Cerebellar nuclear complex (tissue), 1 donor: ENCODE measurements at regions not wholly inside any gene's neighbourhood (a gene's known extent, or its start where the extent isn't known, plus 50 kb on each side); places are given as distances from the start of the nearest gene placed in this dataset.

ENCODE experiments used
- DNase-seq, 2 experiments: peaks; one replicate each; lab custom pipeline; 2025; lab: John Stamatoyannopoulos, UW

DNA sequence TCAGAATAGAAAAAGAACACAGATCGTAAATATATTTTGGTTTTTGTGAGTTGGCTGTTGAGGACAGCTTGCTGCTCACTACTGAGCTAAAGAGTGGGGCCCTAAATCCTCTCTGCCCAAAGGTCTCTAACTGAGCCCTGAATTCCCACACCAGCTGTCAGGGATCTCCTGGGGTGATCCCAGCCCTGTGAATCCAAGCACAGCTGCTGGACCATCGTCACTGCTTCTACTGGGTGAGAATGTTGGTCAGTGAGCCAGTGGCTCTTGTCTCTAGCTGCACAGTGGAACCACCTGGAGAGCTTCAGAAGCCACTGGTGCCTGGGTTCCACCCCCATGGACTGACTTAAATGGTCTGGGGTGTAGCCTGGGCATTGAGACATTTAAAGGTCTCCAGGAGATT, 90.5 kb upstream of the IL12A start:
- no peak for DNase-seq

DNA sequence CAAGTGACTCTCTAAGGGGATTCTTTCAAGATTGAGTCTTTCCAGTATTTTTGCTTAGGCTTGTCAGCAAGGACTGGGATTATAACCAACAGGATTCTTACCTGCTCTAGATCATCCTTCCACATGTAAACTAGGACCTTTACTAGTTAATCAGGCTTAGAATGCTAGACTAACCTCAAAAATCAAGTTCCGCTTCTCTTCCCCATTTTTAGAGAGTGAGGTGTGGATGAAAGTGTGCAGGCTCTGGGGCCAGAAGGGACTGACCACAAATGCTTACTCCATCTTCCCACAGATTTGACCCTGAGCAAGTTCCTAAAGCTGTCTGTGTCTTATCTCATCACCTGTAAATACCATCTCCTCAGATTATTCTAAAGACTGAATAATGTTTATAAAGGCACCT, 89.5 kb upstream of the IL12A start:
- no peak for DNase-seq

DNA sequence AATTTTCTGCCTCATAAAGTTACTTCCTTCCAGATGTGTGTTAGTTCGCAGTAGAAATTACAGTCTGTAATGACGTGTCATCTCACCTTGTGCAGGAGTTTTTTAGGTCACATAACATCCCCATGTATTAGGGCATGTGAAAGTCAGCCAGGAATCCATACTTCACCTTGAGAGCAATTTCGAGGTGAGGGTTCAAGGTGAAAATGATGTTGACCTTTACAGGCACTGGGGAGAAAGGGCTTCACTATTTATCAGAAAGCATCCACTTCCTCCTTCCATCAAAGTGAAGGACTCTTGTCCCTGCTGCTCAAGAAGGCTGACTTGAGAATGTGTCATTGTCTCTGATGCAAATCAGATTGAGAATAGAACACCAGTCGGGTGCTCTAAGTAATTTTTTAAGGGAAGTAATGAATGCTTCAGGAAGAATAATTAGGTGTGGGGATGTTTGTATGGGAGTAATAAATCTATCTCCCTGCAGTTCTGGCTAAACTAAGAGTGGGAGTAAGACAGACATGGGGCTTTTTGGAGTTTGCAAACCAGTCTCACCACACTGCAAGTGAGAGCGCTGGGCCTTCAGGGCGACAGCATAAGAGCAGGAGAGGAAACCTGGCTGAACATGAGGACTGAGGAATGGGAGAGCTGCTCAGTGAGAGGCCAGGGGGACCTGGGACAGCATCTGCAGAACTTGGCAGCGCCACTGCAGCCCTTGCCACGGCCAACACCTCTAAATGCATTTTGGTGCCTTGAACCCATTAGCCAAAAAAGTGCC, 85.9 kb upstream of the IL12A start:
- no peak for DNase-seq

DNA sequence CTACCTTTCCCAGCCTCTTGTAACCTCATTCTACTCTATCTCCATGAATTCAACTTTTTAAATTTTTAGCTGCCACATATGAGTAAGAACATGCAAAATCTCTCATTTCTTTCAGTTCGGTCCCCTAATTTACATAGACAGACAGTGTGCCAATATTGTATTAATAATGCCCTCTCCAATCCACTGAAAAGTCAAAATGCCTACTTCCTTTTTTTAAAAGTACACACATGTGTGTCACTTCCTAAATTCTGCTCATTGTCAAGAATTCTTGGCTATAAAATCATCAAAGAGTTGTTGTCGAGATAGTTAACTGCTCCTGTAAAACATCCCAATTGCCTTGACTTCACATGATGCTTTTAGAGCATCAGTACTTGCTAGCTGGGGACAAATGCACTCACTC, 84.2 kb upstream of the IL12A start:
- no peak for DNase-seq

DNA sequence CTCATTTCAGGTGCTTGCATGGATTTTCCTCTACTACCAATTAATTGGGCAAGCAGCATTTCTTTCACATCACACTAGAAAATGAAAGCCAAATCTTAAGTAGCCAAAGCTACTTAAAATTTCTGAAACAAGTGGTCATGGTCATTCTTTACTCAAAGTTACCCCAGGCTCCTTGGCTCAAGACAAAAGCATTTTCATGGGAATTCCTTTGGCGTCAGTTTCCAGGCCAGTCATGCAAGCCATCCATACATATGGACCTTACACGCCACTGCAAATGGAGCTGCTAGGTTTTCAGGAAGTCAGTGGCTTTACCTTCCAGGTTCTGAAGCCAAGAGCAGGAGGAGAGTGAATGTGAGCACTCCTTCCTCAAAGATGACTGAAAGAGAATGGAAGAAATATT, 83.7 kb upstream of the IL12A start:
- DNase-seq, result no peak

DNA sequence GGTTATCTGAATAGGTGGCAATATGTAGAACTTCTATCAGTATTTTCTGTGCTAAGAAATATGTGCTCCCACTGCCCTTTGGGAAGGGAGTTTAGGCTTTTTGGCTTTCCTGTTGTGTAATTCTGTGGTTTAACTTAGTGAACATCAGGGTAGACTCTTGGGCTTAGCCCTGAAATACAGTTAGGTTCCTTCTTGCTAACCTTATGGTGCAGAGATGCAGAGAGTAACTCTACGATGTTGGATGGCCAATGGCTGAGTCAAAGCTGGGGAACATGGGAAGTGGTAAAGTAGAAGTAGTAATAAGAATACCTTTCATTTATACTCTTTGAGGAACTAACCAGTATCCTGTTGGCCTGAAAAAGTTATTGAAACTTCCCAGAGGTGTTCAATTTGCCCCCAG, 80.8 kb upstream of the IL12A start:
- no peak for DNase-seq

DNA sequence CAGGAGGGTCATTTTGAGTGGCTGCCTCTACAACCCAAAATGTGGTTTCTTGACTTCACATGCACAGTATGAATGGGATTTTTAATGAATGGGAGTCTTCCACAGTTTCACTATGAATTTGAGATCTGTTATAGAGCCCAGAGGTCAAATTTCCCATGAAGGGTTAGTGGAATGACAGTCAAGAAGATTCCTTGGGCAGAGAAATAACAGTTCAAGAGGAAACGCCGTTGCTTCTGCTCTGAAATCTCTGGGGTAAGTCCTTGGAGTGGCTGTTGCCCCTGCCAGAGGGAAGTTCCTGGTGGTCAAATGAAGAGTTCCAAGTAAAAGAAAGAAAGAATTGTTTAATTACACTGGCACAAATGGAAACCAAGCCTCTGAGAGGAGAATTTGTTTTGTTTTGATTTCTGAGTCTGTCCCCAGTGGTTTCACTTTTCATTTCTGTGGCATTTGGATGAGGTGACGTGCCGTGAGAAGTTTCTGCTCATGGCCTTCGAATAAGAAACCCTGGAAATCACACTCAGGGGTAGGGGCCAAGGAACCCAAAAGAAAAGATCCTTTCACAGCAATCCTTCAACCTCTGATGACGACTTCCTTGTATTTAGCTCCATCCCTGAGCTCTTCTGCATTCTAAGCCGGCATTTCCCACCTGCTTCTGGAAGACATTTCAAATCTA, 77.5 kb upstream of the IL12A start:
- no peak for DNase-seq

DNA sequence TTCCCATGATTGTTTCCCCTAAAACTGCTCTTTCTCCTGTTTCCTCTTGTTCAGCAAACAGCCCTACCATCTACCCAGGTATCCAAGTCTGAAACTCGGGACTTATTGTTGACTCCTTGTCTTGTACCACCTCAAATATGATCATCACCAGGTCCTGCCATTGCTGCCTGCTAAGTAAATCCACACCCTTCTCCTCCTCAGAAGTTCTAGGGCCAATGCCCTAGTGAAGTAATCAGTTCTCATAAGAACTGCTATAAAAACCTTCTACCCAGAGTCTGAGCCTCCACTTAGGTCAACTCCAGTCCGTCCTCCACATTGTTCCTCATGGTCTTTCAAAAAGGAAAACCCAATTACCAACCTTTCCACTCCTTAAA, 77.0 kb upstream of the IL12A start:
- DNase-seq, result no peak

DNA sequence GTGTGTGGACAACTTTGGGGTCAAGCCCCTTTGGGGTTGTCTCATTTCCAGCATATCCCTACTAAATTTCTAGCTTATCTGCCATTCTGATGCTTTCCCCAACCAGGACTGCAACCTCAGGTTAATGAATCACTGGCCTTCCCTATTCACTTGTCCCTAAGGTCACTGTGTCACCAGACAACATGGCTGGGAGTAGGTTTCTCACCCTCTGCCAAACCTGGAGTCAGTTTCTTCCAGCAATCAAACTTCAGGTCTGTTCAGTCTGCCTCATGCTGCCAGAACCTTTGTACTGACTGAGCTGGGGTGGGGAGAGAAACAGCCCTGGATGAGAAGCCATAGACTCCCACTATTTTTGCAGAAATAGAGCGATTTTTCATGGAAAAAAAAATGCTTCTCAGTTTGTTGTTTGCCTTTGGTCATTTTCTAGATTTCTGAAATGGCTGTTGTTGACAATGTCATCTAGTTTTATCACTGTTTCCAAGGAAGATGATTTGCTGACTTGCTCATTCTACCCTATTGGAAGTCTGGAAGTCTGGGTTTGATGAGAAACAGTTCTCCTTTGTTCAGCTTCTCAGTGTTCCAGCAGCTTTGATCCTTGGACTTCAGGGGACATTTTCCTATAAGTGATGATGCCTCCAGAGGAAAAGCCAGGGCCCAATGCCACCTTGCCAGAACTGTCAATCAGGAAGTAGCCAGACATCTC, 74.8 kb upstream of the IL12A start:
- DNase-seq, result no peak

DNA sequence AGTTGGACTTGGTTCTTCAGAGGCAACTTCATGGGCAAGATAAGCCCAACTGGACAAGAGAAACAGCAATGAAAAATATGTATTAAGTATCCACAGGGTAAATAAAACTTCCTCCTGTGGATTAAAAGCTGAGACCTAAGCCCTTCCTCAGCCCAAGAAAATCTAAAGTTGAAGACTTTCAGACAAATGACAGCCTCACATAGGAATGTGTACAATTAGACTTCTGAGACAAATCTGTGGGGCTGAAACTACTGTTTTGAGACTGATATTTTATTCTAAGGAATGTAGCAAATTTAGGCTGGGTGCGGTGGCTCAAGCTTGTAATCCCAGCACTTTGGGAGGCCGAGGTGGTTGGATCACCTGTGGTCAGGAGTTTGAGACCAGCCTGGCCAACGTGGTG, 74.2 kb upstream of the IL12A start:
- DNase-seq, result no peak

DNA sequence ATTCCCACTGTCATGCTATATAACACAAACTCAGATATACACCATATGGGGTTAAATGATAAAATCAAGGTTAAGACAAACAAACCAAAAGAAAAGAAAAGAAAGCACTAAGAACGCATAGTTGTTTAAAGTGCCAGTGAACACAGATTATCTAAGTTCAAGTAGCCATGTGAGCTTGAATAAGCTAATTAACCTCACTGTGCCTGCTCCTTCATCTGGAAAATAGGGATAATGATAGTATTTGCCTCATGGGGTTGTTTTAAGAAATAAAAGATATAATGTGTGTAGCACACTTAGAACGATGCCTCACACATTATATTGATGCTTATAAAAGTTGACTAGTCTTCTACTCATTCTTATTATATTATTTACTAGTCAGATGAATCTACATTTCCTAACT, 72.6 kb upstream of the IL12A start:
- no peak for DNase-seq

DNA sequence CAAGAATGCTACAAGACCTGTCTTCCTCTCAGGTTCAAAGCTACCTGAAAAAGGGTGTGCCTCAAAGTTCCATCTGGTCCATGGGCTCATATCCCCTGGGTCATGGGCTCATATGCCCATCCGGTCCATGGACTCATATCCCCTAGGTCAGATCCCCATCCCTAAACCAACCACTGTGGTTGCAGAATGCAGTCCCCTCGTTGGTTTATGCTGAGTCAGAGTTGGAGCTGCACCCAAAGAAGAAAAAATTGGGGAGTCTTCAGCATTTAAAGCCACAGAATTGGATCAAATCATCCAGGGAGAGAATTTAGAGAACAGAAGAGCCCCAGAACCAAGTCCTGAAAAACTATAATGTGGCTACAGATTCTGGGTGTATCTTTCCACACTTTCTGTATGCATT, 71.5 kb upstream of the IL12A start:
- DNase-seq, result no peak

DNA sequence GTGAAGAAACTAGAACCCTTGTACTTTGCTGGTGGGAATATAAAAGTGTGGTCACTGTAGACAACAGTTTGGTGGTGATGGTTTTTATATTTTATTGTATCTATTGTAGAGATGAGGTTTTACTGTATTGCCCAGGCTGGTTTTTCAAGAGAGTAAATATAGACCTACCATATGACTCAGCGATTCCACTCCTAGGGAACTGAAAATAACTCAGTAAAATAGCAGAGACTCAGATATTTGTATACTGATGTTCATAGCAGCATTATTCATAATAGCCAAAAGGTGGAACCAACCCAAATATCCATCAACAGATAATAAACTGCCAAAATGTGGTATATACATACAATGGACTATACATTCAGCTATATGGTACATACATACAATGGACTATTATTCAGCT, 68.8 kb upstream of the IL12A start:
- DNase-seq, result no peak

DNA sequence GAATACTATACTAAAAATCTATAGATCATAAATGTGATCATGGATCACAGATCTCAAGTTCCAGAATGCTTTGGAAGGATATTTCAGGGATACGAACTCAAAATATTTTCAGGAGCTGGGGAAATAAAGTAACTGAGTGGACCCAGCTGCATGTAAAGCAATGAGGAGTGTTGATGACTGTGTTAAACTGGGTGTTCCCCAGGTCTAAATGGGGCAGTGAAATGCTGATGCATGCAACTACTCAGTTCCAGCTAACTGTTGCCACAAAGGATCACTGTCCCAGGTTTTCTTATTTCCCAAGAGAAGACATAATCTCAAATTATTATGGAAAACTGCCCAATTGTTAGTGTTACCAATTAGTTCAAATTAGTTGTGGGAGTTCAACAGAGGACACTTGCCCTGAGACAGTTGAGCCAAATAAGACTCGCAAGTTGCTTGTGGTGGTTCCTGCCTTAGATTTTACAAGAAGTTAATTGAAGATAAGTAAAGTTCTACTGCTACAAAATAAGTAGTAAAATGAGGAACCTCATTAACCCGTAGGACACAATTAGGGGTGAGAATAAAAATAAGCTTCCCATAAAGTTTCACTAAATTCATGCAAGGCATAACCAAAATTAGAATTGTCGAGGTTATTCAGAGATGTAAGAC, 66.3 kb upstream of the IL12A start:
- no peak for DNase-seq

DNA sequence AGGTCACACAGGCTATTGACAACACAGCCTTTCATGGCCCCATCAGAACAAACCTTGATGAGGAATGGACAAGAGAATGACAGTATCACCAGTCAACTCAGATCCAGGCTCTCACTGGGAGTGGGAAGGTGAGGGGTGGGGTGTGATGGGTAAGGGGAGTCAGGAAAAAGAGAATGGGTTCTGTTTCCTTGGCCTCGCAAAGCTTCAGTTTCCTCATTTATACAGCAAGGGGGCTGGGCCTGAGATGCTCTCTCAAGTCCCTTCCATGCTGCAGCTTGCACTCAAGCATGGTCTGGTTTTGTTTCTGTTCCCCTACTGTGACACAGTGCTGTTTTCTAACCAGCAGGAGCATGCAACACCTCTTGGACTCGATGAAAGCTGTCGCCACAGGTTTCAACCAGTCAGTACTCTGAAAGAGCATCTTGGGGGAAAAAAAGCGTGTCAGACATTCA, 65.7 kb upstream of the IL12A start:
- no peak for DNase-seq

DNA sequence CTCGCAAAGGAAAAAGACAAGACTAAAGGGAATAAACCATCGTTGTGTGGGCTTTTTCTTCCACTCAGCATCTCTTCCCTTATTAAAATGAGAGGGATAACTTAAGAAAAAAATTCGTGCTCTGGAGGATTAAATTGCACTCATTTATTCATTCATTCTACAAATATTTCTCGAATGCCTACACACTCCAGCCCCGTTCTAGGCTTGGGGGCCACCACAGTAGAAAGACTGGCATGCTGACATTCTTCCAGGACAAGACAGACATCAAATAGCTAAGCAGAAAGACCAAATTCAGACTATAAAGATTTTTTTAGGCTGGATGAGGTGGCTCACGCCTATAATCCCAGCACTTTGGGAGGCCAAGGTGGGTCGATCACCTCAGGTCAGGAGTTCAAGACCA, 65.3 kb upstream of the IL12A start:
- no peak for DNase-seq

DNA sequence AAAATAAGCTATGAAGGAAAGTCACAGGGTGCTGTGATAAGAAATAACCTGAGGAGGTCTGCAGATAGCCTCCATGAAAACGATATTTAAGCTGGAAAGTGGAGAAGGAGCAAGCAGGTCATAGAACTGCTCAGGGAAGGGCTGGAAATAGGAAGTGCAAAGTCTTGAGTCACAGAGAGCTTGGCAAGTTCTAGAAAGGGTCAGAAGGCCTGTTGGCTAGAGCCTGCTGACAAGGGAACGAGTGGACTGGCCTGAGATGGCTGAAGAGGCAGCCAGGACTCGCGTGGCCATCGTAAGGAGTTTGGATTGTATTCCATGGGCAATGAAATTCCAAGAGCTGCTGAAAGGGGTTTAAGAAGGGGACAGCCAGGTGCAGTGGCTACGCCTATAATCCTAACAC, 64.7 kb upstream of the IL12A start:
- no peak for DNase-seq

DNA sequence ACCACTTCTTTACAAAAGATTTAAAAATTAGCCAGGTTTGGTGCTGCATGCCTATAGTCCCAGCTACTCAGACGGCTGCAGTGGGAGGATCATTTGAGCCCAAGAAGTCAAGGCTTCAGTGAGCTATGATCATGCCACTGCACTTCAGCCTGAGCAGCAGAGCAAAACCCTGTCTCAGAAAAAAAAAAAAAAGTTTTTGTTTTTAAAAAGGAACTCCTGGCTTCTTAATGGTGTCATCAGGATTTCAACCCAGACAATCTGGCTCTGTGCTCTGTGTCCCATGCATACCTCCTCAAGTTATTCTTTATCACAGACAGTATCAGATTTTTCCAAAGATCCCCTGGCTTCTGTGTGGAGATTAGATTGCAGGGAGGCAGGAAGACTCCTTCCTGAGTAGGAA, 64.2 kb upstream of the IL12A start:
- DNase-seq, result no peak

DNA sequence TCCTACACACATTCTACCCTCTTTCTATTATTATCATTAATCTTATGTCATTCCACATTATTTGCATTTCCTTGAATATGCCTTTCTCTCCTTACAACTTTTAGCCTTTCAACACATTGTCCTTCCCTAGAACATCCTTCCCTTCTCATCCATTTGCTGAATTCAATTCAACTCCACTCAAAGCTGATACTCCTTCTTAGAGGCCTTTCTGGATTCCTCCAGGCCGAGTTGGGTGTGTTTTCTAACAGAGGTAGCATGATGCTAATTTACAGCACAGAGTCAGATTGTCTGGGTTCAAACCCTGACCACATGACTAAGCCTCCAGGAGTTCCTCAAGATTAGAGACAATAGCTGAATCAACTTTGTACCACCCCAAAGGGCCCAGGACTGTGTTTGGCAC, 63.4 kb upstream of the IL12A start:
- DNase-seq, result no peak

DNA sequence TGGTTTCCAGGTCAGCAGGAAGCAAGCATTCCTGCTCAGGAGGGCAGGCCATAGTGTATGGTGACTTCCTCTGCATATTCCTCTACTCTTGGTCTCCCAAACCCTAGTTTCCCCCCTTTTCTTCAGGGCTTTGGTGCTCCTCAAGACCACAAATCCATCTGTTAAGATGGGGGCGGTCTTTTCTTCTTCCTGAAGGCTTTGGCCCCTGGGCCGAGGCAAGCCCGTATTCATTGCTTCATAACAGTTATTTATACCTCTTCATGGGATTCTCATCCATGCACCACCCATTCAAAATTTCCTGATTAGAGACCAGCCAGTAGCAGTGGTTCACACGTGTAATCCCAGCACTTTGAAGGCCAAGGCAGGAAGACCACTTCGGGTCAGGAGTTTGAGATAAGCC, 62.1 kb upstream of the IL12A start:
- DNase-seq, result no peak

DNA sequence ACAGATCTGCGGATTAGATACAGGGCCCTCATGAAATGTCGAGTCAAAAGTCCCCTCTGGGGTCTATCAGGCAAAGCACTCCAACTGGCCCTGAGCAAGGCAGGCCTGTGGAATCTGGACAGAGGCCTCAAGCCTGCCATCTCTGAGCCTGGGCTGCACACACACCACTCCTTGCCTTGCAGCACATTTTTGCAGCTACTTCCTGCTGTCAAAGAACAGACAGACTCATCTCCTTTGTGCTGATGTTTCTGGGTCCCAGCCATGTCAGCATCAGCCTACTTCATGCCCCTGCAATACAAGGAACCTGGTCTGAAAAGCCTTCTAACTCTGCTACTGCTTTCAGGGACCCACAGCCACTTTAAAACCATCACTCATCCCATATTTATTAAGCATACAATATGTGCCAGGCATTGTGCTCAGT, 60.6 kb upstream of the IL12A start:
- DNase-seq, result no peak

DNA sequence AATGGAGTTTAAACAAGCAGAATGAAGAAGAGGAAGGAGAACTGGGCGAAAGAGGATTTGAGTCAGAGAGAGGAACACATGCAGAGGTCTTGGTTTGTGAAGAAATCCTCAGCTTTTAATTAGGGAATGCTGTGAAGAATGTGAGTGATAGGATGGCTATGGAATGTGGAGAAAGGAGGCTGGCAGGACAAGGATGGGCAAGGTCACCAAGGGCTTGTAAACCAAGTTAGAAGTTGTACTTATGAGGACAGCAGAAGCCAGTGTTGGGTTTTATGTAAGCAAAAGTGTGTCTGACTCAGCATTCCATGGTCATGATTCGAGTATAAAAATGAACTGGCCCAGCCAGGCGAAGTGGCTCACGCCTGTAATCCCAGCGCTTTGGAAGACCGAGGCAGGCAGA, 60.0 kb upstream of the IL12A start:
- DNase-seq, result no peak
